Type B pancreatic cell (in vitro differentiated cells): ENCODE measurements at regions not wholly inside any gene's neighbourhood (a gene's known extent, or its start where the extent isn't known, plus 50 kb on each side); places are given as distances from the start of the nearest gene placed in this dataset.

Experiments
- DNase-seq: peaks from one replicate; pipeline ENCODE4 v3.0.0; 2021; ENCODE audit warnings: mixed read lengths; ENCODE audit not compliant: unreplicated experiment; ENCODE audit errors: extremely low spot score
- H3K27ac Mint-ChIP-seq: 2 replicates; pipeline ENCODE4 v1.8.0; 2021; ENCODE audit warnings: mild to moderate bottlenecking, mixed read lengths
- H3K27me3 Mint-ChIP-seq: 2 replicates; pipeline ENCODE4 v1.8.0; 2021; ENCODE audit warnings: mixed read lengths
- H3K36me3 Mint-ChIP-seq: 2 replicates; pipeline ENCODE4 v1.8.0; 2021; ENCODE audit warnings: mixed read lengths
- H3K4me1 Mint-ChIP-seq: one replicate; pipeline ENCODE4 v1.8.0; 2021; ENCODE audit warnings: mixed read lengths; ENCODE audit not compliant: unreplicated experiment
- H3K4me3 Mint-ChIP-seq: 2 replicates; pipeline ENCODE4 v1.8.0; 2021; ENCODE audit warnings: mild to moderate bottlenecking, mixed read lengths
- H3K9me3 Mint-ChIP-seq: 2 replicates; pipeline ENCODE4 v1.8.0; 2021; ENCODE audit warnings: mixed read lengths
- TF ChIP-seq, protein P1 (sequence below): fragments of 200-600 bp; sonication (generic); conservative IDR thresholded peaks from 2 replicates; pipeline ENCODE4 v1.5.0; 2021; ENCODE audit warnings: antibody characterized with exemption, mild to moderate bottlenecking

DNA sequence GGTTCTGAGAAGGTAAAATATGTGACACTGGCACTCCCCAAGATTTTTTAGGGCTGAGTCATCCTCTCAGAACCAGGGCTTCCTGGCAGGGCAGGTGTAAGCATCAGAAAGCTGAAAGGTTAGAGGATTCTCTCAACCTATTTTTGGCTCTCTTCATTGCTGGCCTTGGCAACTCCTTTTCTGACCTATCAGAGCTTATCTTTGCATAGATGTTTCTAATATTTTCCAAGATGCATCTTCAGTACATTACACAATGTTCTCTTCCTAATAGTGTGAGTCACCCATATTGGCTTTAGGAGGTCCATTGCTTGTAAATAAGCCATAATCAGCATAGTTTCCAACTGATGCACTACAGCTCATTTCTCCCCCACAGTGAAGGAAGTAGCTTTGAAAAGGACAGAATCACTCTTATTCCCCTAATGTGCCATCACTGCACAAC is 2008.4 kb upstream of the PIK3C3 start:
- no peak for DNase-seq
- Mint-ChIP-seq H3K36me3 (no peaks in the 10 kb centered on the region), H3K4me1 (peaks cover 8% of the 10 kb centered on the region), H3K27ac (peak overlapping the region; percentile 74), H3K27me3 (no peaks in the 10 kb centered on the region), H3K9me3 (no peaks in the 10 kb centered on the region), H3K4me3 (no peak overlapping the region)
- TF ChIP-seq, protein P1, sequence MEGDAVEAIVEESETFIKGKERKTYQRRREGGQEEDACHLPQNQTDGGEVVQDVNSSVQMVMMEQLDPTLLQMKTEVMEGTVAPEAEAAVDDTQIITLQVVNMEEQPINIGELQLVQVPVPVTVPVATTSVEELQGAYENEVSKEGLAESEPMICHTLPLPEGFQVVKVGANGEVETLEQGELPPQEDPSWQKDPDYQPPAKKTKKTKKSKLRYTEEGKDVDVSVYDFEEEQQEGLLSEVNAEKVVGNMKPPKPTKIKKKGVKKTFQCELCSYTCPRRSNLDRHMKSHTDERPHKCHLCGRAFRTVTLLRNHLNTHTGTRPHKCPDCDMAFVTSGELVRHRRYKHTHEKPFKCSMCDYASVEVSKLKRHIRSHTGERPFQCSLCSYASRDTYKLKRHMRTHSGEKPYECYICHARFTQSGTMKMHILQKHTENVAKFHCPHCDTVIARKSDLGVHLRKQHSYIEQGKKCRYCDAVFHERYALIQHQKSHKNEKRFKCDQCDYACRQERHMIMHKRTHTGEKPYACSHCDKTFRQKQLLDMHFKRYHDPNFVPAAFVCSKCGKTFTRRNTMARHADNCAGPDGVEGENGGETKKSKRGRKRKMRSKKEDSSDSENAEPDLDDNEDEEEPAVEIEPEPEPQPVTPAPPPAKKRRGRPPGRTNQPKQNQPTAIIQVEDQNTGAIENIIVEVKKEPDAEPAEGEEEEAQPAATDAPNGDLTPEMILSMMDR: no peak

DNA sequence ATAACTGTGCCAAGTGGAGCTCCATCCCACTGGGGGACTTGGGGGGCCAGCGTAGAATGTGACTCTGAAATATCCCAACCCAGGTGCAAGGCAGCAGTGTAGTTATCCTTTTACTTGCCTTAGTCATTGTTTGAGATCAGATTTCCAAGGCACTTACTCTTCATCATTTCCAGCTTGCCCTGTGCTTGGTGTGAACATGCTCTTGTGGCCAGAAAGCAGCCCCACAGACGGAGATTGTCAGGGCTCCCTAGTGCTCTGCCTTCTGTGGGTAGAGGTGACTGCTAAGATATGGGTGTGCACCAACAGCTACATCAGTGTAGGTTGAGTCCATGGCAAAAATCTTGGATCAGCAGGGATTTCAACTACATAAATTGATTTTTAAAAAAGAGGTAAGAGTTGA is 2010.0 kb upstream of the PIK3C3 start:
- no peaks in the 10 kb centered on the region for H3K27me3 Mint-ChIP-seq
- no peak for DNase-seq
- H3K4me1 Mint-ChIP-seq: peaks cover 8% of the 10 kb centered on the region
- no peak overlapping the region for H3K4me3 Mint-ChIP-seq
- no peaks in the 10 kb centered on the region for H3K36me3 Mint-ChIP-seq
- H3K27ac Mint-ChIP-seq: no peak overlapping the region
- no peaks in the 10 kb centered on the region for H3K9me3 Mint-ChIP-seq
- TF ChIP-seq, protein P1: no peak

DNA sequence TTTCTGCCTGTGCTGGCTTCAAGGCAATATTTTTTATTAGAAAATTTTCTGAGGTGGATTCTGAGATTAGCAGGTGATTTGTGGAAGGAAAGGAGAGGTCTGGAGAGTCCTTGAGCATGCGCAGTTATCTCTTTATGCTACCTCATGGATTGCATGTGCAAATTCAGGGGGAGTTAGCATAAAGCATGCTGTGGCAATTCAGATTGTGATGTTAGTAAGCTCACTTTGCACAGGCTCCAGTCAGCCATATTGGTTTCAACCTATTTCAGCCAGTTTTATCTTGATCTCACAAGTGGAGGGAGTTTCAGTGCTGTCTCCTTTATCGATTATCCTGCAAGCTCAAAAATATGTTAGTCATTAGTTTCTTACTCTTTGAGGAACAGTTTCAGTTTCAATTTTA is 2012.3 kb upstream of the PIK3C3 start:
- Mint-ChIP-seq H3K36me3 (no peaks in the 10 kb centered on the region), H3K27me3 (no peaks in the 10 kb centered on the region), H3K4me1 (peaks cover 12% of the 10 kb centered on the region), H3K27ac (no peak overlapping the region), H3K4me3 (no peak overlapping the region), H3K9me3 (peaks cover 4% of the 10 kb centered on the region)
- no peak for DNase-seq
- TF ChIP-seq, protein P1: no peak

DNA sequence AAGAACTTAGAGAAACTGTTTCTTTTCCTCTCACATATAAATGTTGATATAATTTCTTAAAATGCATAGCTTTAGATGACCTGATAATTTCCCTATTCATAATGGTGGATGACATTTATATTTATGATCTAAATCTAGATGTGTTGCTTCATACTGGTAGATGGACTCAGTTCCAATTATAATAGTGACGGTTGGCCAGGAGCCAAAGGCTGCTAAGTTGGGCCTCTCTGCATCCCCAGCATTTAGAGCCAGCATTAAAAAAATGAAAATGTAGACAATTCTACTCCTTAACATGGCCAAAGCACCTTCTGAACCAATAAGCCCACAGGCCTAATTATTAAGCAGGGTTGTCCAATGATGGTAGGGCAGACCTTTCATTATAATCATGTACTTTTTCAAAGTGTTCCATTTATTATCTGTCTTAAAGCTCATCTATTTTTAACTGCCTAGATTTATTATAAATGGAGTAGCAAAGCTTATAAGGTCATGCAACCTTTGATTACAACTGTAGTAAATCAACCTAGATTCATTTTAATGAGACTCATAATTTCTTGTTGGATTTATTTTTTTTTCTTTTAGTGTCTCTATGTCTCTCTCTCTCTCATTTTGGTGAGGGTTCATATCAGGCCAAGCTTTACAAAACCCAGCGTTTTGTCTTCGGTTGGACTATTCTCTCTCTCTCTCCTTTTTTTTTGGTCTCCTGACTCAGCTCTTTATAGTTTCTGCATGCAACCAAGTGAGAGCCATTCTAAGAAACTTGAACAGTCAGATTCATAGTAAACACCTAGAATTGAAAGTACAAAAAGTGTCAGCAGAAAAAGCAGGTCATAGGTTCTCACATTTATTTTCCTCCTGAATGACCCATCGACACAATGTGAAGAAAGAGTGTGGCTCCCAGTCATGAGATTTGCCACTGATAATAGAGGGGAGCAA is 2016.1 kb upstream of the PIK3C3 start:
- TF ChIP-seq, protein P1: no peak
- no peaks in the 10 kb centered on the region for H3K27me3 Mint-ChIP-seq
- no peaks in the 10 kb centered on the region for H3K36me3 Mint-ChIP-seq
- H3K9me3 Mint-ChIP-seq: peaks cover 8% of the 10 kb centered on the region
- no peak for DNase-seq
- no peak overlapping the region for H3K4me3 Mint-ChIP-seq
- H3K4me1 Mint-ChIP-seq: peaks cover 4% of the 10 kb centered on the region
- no peak overlapping the region for H3K27ac Mint-ChIP-seq

DNA sequence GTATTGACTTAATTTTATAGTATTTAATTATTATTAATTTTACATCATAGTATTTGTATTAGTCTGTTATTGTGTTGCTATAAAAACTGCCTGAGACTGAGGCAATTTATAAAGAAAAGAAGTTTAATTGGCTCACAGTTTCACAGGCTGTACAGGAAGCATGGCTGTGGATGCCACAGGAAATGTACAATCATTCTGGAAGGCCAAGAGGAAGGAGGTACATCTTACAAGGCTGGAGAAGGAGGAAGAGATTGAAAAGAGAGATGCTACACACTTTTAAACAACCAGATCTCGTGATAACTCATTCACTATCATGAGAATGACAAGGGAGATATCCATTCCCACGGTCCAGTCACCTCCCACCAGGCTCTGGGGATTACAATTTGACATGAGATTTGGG is 2019.4 kb upstream of the PIK3C3 start:
- peaks cover 4% of the 10 kb centered on the region for H3K4me1 Mint-ChIP-seq
- no peaks in the 10 kb centered on the region for H3K36me3 Mint-ChIP-seq
- no peak for DNase-seq
- no peaks in the 10 kb centered on the region for H3K27me3 Mint-ChIP-seq
- no peak overlapping the region for H3K4me3 Mint-ChIP-seq
- TF ChIP-seq, protein P1: no peak
- H3K27ac Mint-ChIP-seq: no peak overlapping the region
- H3K9me3 Mint-ChIP-seq: peaks cover 14% of the 10 kb centered on the region
